Endothelial cell of umbilical vein (primary cell): ENCODE measurements at regions not wholly inside any gene's neighbourhood (a gene's known extent, or its start where the extent isn't known, plus 50 kb on each side); places are given as distances from the start of the nearest gene placed in this dataset.

Source experiments
- BruUV-seq: library from RNA; stranded (reverse); fragments of 400-500 nt; replicated peaks from 2 replicates; lab custom pipeline; 2021; lab: Mats Ljungman, UMichigan
- CTCF ChIA-PET: fragments of 300-600, 350-600 bp; sonication (Branson Sonifier 250); formaldehyde crosslinking; loops from one replicate; lab custom pipeline; 2021; ENCODE audit warnings: antibody characterized with exemption, inconsistent platforms; lab: Charles Lee
- POLR2A ChIA-PET: fragments of 300-600, 350-600 bp; sonication (Branson Sonifier 250); formaldehyde crosslinking; loops from one replicate; lab custom pipeline; 2021; ENCODE audit warnings: antibody characterized with exemption, inconsistent platforms; lab: Charles Lee
- DNase-seq: peaks from one replicate; pipeline ENCODE4 v3.0.0-alpha.2; 2011; ENCODE audit warnings: low read depth, low spot score
- FAIRE-seq: peaks from 2 replicates; lab custom pipeline; 2011; peaks lifted over from hg19 to GRCh38; lab: Jason Lieb, UNC
- H2AFZ ChIP-seq: 2 replicates; pipeline ENCODE4 v1.6.0; 2012; ENCODE audit warnings: low read depth, low read length, control low read depth, inconsistent platforms
- H3K27ac ChIP-seq: 2 replicates; pipeline ENCODE4 v1.5.1; 2011; ENCODE audit warnings: low read depth, mild to moderate bottlenecking, control low read depth, low read length, moderate library complexity; ENCODE audit not compliant: insufficient read depth
- H3K27me3 ChIP-seq, 2 experiments: 2 replicates each; pipeline versions ENCODE4 v1.6.0 to v1.6.1; 2011; ENCODE audit warnings: low read length in 2 of 2, mixed read lengths in 1 of 2; ENCODE audit not compliant: control insufficient read depth in 2 of 2, insufficient read depth in 2 of 2
- H3K36me3 ChIP-seq, 2 experiments: 2 replicates in 1 of 2; 3 replicates in 1 of 2; pipeline ENCODE4 v1.5.1; 2011; ENCODE audit warnings: low read length in 2 of 2, mild to moderate bottlenecking in 1 of 2, moderate library complexity in 1 of 2; ENCODE audit not compliant: control insufficient read depth in 2 of 2, insufficient read depth in 2 of 2; ENCODE audit errors: extremely low read depth in 1 of 2
- H3K4me1 ChIP-seq: 3 replicates; pipeline ENCODE4 v1.5.1; 2011; ENCODE audit warnings: mild to moderate bottlenecking, low read length; ENCODE audit not compliant: control insufficient read depth, insufficient read depth; ENCODE audit errors: extremely low read depth
- H3K4me2 ChIP-seq: 2 replicates; pipeline ENCODE4 v1.6.1; 2011; ENCODE audit warnings: low read length, control low read depth, mixed read lengths; ENCODE audit not compliant: insufficient read depth
- H3K4me3 ChIP-seq, 3 experiments: fragments of 200-600 bp in 1 of 3; sonication (generic), shearing (Covaris generic) in 1 of 3; replicated peaks in 1 of 3; 2 replicates each; pipeline ENCODE4 v1.5.1; 2011 to 2016; ENCODE audit warnings: control low read depth in 3 of 3, low read length in 3 of 3, mild to moderate bottlenecking in 2 of 3, inconsistent platforms in 1 of 3, low read depth in 1 of 3, moderate library complexity in 1 of 3; ENCODE audit not compliant: insufficient read depth in 1 of 3
- H3K79me2 ChIP-seq: 2 replicates; pipeline ENCODE4 v1.6.0; 2012; ENCODE audit warnings: low read length, inconsistent platforms; ENCODE audit not compliant: control insufficient read depth, insufficient read depth
- H3K9ac ChIP-seq: replicated peaks from 2 replicates; pipeline ENCODE3; 2011; ENCODE audit warnings: low read length, control low read depth; ENCODE audit not compliant: insufficient read depth; ENCODE audit errors: extremely low read depth
- H3K9me1 ChIP-seq: replicated peaks from 3 replicates; pipeline ENCODE4 v1.6.0; 2011; ENCODE audit warnings: mild to moderate bottlenecking, low read length; ENCODE audit not compliant: control insufficient read depth, insufficient read depth; ENCODE audit errors: extremely low read depth
- H3K9me3 ChIP-seq: replicated peaks from 2 replicates; pipeline ENCODE4 v1.5.1; 2012; ENCODE audit warnings: low read length, inconsistent platforms; ENCODE audit not compliant: control insufficient read depth, insufficient read depth
- H4K20me1 ChIP-seq: replicated peaks from 2 replicates; pipeline ENCODE3; 2011; ENCODE audit warnings: mild to moderate bottlenecking, low read length; ENCODE audit not compliant: control insufficient read depth, insufficient read depth; ENCODE audit errors: extremely low read depth
- CTCF ChIP-seq, 2 donors: IDR thresholded peaks; 1 replicate in 1 of 2; 2 replicates in 1 of 2; pipeline ENCODE4 v1.5.1; 2011; ENCODE audit warnings: low read length in 2 of 2, mild to moderate bottlenecking in 2 of 2, moderate library complexity in 2 of 2, control low read depth in 1 of 2, inconsistent platforms in 1 of 2, low read depth in 1 of 2; ENCODE audit not compliant: insufficient read depth in 1 of 2; ENCODE audit errors: extremely low read depth in 1 of 2
- EZH2 ChIP-seq: IDR thresholded peaks from 2 replicates; pipeline ENCODE4 v1.6.1; 2012; ENCODE audit warnings: borderline replicate concordance, low read depth, mild to moderate bottlenecking, moderate library complexity, low read length, inconsistent platforms; ENCODE audit not compliant: severe bottlenecking
- FOS ChIP-seq: IDR thresholded peaks from 2 replicates; pipeline ENCODE4 v1.6.1; 2011; ENCODE audit warnings: mild to moderate bottlenecking, low read length, moderate library complexity, borderline replicate concordance; ENCODE audit not compliant: insufficient read depth
- GATA2 ChIP-seq: IDR thresholded peaks from 2 replicates; pipeline ENCODE4 v1.7.0; 2011; ENCODE audit warnings: low read depth, mild to moderate bottlenecking, moderate library complexity, mixed read lengths, low read length; ENCODE audit not compliant: insufficient read length, insufficient read depth
- JUN ChIP-seq: IDR thresholded peaks from 2 replicates; pipeline ENCODE4 v1.6.1; 2011; ENCODE audit warnings: borderline replicate concordance, low read depth; ENCODE audit not compliant: insufficient read length, insufficient read depth
- MAX ChIP-seq: IDR thresholded peaks from 2 replicates; pipeline ENCODE4 v1.6.1; 2011; ENCODE audit not compliant: insufficient read depth, insufficient read length
- MYC ChIP-seq: IDR thresholded peaks from one replicate; pipeline ENCODE4 v1.6.1; 2011; ENCODE audit warnings: mild to moderate bottlenecking, low read depth, low read length
- POLR2A ChIP-seq: IDR thresholded peaks from 2 replicates; pipeline ENCODE4 v1.6.1; 2012; ENCODE audit warnings: low read depth, mild to moderate bottlenecking, control low read depth, low read length
- POLR2AphosphoS5 ChIP-seq: IDR thresholded peaks from 2 replicates; pipeline ENCODE4 v1.6.1; 2012; ENCODE audit warnings: low read depth, mild to moderate bottlenecking, control low read depth, low read length, moderate library complexity; ENCODE audit not compliant: insufficient read depth
- dilution Hi-C: fragments of 300-500 bp; cut with MboI; formaldehyde crosslinking; loops from one replicate; pipeline ENCODE4 v1.15.0; 2019; ENCODE audit warnings: low sequenced_read_pairs; ENCODE audit not compliant: extremely low pct_ligation_motif_present
- intact Hi-C: fragments of 100-400 bp; cut with micrococcal nuclease; formaldehyde crosslinking; loops from one replicate; pipeline ENCODE4 v1.10.0; 2022

DNA sequence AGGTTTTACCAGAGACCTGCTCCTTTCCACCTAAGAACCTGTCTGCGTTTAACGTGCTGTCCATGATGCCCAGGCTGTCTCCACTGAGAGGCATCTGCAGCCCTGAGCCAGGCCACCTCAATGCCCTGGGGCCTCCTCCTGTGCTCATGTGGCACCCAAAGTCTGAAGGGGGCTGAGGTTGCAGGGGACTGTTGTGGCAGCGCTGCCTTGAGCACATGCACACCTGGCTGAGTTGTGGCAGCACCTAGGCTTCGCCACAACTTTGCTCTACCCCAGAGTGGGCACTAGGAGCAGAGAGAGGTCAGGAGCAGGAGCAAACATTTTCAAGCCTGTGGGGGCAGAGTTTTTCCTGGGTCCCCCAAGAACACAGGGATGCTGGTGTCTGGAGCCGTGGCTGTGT, 1527.1 kb downstream of the PLA2G4A start:
- no peaks in the 10 kb centered on the region for H3K36me3 ChIP-seq
- no peak overlapping the region for H2AFZ ChIP-seq
- H3K4me2 ChIP-seq: no peak overlapping the region
- H3K9me3 ChIP-seq: no peaks in the 10 kb centered on the region
- H3K4me3 ChIP-seq: no peak overlapping the region
- intact Hi-C loops (no loop called here), dilution Hi-C loops (no loop called here)
- no peaks in the 10 kb centered on the region for H3K27me3 ChIP-seq
- H3K4me1 ChIP-seq: no peaks in the 10 kb centered on the region
- FAIRE-seq: no peak
- no peak overlapping the region for H3K27ac ChIP-seq
- no peak overlapping the region for H3K9ac ChIP-seq
- no peaks in the 10 kb centered on the region for H4K20me1 ChIP-seq
- no peaks in the 10 kb centered on the region for H3K79me2 ChIP-seq
- POLR2A ChIA-PET: no interaction called here
- BruUV-seq: no TSS peak
- no peak for DNase-seq
- TF ChIP-seq POLR2A (no peak), CTCF (IDR thresholded peaks at IDR 0.05; ENCODE audit: extremely low read depth in 1 of 2, insufficient read depth in 1 of 2, low read depth in 1 of 2, low read length in 2 of 2) (no peak), MAX (no peak), POLR2AphosphoS5 (no peak)
- H3K9me1 ChIP-seq: no peaks in the 10 kb centered on the region
- CTCF ChIA-PET: no interaction called here

DNA sequence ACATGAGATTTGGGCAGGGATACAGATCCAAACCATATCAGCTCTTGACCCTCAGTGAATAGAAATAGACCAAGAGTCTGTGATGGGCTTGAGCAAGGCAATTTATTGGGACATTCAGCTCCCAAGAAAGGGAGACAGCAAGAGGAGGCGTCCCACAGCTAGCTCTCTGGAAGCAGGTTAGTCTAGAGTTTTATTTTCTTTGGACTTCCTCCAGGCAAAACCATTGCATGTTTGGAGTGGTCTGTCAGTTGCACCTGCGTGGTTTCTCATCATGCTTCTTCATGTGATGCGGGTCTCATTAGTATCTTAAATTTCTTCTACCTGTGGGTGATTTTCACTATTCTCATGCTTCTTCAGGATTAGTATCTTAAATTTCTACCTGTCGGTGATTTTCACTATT, 1530.6 kb downstream of the PLA2G4A start:
- Histone ChIP-seq H3K27me3 (no peaks in the 10 kb centered on the region), H3K27ac (no peak overlapping the region), H3K9ac (no peak overlapping the region), H3K9me3 (no peaks in the 10 kb centered on the region), H3K9me1 (no peaks in the 10 kb centered on the region), H3K4me2 (no peak overlapping the region), H3K36me3 (no peaks in the 10 kb centered on the region), H3K79me2 (no peaks in the 10 kb centered on the region), H3K4me3 (no peak overlapping the region), H4K20me1 (no peaks in the 10 kb centered on the region), H3K4me1 (no peaks in the 10 kb centered on the region), H2AFZ (no peak overlapping the region)
- BruUV-seq: no TSS peak
- DNase-seq (no peak), FAIRE-seq (no peak)
- no peak for TF ChIP-seq JUN
- TF ChIP-seq POLR2AphosphoS5: no peak
- no peak for TF ChIP-seq GATA2
- no peak for TF ChIP-seq EZH2
- TF ChIP-seq POLR2A: no peak
- TF ChIP-seq CTCF (IDR thresholded peaks at IDR 0.05; ENCODE audit: extremely low read depth in 1 of 2, insufficient read depth in 1 of 2, low read depth in 1 of 2, low read length in 2 of 2): no peak
- no peak for TF ChIP-seq MAX
- TF ChIP-seq FOS: no peak
- TF ChIP-seq MYC: no peak
- POLR2A ChIA-PET: no interaction called here
- intact Hi-C loops: no loop called here
- dilution Hi-C loops: no loop called here
- CTCF ChIA-PET: no interaction called here
